HG03457 (cell line): ENCODE measurements at regions not wholly inside any gene's neighbourhood (a gene's known extent, or its start where the extent isn't known, plus 50 kb on each side); places are given as distances from the start of the nearest gene placed in this dataset.

Source experiments
- ATAC-seq: cut with Tn5 transposase; IDR thresholded peaks from one replicate; pipeline ENCODE4 v1.9.1; 2021; ENCODE audit warnings: moderate number of reproducible peaks; ENCODE audit not compliant: unreplicated experiment

DNA sequence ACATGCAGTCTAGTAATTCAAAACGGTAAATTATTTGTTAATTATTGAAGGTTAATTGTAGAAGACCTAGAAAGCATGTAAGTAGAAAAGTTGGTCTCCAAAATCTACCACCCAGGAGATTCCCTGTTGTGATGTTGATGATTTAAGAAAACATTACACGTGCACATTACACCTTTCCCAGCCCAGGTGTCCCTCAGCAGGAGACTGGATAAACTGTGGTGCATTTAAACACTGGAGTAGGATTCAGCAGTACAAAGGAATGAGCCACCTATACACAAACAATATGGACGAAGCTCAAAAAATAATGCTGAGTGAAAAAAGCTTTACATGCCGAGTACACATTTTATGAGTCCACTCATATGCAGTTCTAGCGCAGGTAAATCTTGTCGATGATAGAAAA is 109.0 kb upstream of the STARD3NL start:
- ATAC-seq, result no peak

DNA sequence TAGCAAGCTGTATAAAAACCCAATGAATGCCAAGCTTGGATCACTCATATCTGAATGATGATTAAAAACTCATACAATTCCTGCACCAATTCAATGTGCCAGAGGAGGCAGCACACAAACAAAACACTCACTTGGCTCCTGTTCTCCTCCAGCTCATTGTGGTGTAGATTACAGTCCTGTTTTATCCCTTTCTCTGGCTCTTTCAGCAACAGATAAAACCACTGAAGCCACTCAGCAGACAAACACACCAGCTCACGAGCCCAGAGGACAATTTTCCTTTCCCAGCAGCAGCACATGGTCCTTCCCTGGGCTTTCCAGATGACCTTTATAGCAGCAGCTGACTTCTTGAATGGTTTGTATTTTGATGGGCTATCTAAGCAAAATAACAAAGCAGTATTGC is 107.3 kb upstream of the STARD3NL start:
- no peak for ATAC-seq

DNA sequence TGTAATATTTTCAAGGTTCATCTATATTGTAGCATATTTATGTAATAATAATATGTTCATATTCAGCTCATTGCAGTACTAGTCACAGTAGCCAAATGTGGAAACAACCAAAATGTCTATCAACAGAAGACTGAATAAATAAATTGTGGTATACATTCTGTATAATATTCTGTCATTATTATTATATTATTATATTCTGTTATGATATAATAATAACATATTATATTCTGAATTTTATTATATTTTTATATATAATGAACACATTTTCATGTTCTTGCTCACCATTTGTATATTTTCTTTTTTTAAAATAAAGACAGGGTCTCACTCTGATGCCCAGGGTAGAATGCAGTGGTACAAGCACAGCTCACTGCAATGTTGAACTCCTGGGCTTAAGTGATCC is 91.2 kb upstream of the STARD3NL start:
- no peak for ATAC-seq

DNA sequence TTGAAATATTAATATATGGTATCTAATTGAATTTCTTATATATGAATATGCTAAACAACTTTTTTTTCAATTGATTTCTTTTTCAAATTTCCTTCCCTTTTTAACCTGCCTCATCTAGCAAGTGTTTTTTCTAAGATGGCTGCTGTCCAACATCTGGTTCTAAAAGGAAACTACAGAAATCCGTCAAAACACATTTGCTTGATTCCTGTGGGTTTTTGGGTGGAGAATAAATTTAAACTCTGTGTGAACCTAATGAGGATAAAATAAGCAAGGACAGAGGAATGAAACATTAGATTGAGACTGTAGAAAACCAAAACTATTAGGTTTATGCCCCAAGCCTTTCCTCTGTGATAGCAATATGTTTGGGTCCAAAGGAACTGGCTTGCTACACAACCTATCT is 75.5 kb upstream of the STARD3NL start:
- no peak for ATAC-seq

DNA sequence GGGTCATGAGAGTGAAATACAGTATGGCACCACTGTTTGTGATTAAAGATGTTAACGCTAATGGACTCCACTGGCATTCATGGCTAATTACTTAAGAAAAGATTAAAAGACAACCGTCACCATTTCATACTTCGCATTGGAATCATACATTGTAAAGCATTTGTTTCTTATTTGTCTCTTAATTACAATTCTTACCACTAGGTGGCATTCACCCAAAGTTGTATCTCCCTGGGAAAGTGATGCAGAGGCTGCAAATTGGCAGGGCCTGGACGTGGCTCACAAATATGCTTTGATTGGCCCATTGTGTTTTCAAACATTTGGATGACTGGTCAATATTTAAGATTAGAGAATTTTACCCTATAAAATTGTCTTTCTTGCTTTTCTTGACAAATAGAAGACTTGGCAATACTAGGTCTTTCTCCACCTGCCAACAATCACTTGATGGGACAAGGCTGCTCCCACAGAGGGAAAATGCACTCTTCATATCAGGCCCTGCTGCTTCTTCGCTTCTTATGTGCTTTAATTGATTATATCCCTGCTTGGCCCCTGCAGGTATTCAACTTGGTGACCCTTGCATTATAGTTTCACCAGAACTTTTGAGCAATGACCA is 72.1 kb upstream of the STARD3NL start:
- no peak for ATAC-seq

DNA sequence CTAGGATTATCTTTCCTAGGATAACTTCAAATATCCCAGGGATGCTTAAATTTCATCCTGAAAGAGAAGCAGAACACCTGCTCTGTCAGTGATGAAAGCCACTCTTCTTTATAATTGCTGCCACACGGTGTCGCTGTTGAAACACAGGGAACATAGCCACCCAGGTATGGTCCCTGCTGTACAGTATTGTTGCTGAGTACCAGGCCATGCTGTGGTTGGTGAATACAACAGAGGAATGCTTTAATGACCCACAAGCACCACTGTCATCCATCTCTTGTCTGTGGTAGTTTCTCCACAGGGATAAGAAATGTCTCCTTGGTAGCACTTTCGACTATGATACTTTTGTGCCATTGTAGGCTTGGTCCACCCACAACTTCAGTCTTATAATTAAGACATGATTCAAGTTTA is 70.6 kb upstream of the STARD3NL start:
- ATAC-seq, result peak; percentile 82

DNA sequence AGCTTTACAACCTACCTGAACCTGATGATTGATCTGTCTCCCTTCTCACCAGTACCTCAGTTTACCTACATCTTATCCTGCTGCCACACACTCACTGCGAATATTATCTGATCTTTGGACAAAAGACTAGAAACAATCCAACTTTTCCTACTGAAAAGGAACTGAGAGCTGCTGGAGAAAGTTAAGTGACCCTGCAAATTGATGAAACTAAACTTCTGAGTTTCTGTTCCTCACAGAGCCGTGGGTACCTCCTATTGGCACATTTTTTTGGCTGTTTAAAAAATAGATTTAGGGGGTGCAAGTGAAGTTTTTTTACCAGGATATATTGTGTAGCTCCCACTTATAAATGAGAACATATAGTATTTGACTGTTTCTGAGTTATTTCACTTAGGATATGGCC is 66.0 kb upstream of the STARD3NL start:
- no peak for ATAC-seq

DNA sequence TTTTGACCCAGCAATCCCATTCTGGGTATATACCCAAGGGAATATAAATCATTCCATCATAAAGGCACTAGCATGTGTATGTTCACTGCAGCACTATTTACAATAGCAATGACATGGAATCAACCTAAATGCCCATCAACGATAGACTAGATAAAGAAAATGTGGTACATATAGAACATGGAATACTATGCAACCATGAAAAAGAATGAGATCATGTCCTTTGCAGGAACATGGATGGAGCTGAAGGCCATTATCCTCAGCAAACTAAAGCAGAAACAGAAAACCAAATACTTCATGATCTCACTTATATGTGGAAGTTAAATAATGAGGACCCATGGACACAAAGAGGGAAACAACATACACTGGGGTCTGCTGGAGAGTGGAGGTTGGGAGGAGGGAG is 58.0 kb upstream of the STARD3NL start:
- no peak for ATAC-seq

DNA sequence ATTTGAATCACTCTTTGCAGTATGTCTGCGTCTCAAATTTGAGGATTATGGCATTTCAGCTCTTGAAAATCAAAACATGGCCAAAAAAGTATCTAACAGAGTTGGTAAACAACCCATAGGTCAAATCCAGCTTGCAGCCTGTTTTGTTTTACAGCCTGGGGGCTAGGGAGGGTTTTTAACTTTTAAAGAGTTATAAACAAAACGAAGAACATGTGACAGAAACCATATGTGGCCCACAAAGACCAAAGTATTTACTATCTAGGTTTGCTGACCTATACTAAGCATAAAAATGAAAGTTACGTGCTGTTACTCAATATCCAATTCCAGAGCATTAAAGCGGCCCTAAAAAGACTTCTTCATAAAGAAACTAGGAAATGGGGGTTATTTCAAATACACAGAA is 55.5 kb upstream of the STARD3NL start:
- no peak for ATAC-seq

DNA sequence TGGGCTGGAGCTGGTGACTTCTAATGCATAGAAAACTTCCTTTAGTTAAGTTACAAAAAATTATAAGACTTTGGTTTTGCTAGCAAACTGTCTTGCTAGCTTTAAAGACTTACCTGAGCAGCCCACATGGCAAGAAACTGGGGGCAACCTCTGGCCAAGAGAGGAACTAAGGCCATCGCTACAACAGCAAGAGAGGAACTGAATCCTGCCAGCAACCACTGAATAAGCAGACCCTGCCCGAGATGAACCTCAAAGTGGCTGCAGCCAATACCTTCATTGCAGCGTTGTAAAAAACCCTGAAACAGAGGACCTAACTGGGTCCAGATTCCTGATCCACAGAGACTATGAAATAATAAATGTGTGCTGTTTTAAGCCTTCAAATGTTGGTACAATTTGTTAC is 54.6 kb upstream of the STARD3NL start:
- ATAC-seq, result no peak

DNA sequence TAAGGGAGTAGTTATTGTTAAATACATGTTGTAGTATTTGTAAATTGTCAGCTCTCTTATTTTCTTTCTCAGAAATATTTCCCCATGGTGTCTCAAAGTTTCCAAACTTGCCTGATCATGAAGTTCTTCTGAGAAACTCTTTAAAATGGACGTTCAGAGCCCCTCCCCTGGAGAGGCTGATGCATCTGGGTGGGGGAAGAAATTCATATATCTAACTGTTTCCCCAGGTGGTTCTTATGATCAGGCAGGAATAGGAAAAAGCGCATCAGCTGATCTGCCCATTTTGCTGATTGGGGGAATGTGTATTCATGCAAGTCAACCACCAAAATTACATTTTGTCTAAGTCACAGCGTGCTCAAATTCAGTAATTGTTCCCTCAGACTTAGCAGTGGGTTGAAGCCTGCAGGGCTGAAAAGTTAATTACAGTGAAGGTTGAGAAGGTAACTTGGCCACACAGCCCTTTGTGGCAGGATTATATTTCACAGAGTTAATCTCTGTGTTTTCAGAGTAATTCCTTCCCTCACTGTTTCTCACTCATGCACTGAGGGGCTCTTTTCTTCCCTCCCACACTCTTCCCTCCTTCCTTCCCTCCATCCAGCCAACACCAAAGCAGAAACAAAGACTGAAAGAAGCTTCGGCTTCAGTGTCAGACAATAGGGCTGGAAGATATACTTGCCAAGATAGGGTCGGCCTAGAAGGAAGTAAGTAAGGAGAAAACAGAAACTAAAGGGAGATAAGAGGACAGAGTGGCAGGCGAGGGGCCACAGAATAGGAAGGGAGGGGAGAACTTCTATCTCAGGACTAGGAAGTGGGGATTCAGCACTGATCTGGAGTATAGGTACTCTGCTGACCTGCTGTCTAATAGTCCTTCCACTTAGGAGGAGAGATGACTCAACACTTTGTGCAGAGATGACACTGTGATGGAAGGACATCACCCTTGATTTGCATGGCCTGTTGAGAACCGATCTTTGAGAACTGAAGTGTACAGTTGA is 50.5 kb upstream of the STARD3NL start:
- ATAC-seq, result no peak
